ENCODE measurements at regions not wholly inside any gene's neighbourhood (a gene's known extent, or its start where the extent isn't known, plus 50 kb on each side); places are given as distances from the start of the nearest gene placed in this dataset.

DNA sequence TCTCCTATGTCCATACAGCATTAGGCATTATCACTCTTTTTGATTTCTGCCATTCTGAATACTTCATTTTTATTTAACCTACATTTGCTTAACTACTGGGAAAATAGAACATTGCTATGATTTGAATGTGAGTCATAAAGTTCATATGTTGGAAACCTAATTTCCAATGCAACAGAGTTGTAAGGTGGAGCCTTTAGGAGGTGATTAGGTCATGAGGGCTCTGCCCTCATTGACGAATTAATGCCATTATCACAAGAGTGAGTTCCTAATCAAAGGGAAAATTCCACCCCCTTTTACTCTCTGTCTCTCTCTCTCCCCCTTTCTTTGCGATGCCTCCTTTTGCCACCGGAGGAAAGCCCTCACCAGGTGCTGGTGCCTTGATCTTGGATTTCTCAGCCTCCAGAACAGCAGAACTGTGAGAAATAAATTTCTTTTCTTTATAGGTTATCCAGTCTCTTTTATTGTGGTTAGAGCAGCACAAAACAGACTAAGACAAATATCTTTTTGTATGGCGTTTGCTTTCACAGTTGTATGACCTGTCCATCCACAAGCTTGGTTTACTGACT, 180.1 kb upstream of the ARID2 start:
- no peak for DNase-seq (ENCODE audit: low spot score)

DNA sequence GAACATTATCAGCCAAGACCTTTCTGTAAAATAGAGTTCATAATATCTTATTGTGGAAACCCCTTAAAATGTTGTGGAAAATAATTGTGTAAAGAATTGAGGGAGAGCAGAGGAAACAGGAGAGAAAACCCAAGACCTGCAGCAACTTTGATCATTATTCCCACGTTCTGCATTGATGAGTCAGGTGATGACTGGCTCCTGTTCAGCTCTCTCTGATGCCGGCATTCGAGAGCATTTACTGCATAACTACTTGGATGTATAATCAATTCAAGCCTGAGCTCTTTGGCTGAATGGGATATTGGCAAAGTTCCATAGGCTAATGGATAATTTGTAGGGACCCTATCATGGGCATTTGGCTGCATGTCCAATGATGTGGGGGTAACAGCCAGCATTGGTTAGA, 176.3 kb upstream of the ARID2 start:
- DNase-seq (ENCODE audit: low spot score), result no peak

DNA sequence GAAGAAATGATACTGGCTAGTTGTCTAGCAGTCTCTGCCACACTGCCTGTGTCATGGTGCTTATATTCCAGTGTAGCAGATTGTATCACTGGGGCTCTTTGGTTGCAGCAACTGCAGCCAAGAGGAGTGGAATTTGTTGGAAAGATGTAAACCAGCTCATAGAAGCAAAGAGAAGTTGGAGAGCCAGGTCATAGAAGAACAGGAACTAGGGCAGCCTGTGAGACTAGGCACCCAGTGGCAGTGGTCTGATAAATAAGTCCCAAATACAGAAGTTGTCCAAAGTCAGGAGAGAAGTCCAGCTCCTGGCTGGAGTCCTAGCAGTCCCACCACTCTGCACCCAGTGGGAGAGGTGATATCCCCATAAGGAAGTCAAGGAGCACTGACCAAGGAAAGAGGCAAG, 172.5 kb upstream of the ARID2 start:
- DNase-seq (ENCODE audit: low spot score), result no peak

DNA sequence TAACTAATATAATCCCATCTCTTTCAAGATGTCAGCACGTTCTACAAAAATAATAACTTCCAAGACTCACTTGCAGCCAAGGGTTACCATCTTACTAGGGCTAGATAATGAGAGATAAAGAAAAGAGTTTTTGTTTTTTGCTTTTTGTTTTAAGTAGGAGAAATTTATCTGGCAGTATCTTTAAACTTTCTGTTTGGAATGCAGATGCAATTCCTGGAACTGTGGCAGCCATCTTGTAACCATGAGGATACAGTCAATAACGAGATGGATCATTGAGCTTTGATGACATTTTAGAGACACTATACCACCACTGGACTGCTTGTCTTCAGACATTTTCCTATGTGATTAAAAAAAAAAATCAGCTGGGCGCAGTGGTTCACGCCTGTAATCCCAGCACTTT, 171.2 kb upstream of the ARID2 start:
- DNase-seq (ENCODE audit: low spot score), result no peak

DNA sequence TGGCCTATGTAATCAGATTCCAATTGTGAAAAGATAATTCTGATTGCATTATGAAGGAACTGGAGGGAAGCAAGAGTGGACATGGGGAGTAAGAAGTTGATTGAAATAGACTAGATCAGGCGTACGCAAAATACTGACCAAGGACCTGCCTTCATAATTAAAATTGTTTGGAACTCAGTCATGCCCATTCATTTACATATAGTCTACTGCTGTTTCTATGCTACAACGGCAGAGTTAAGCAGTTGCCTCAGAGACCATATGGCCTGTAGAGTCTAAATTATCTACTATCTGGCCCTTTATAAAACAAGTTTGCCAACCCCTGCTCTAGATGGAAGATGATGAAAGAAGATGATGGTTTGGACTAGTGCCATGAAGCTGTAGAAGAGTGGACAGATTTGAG, 170.0 kb upstream of the ARID2 start:
- no peak for DNase-seq (ENCODE audit: low spot score)

DNA sequence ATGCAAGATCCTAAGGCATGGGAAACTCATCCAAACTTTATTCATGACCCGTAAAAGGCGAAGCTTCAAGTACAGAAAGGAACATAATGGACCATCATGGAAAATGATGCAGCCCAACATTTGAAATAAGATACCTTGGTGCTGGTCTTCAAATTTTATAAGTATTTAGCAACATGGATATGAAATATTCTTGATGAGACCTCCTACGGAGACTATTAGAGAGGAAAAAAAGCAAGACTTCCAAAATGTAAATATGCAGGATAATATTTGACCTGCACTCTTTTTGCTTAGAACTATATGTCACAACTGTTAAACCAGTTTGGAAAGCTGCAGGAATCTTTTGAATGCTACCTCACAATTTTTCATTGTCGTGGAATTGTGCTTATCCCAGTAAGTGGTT, 168.8 kb upstream of the ARID2 start:
- DNase-seq (ENCODE audit: low spot score), result no peak

DNA sequence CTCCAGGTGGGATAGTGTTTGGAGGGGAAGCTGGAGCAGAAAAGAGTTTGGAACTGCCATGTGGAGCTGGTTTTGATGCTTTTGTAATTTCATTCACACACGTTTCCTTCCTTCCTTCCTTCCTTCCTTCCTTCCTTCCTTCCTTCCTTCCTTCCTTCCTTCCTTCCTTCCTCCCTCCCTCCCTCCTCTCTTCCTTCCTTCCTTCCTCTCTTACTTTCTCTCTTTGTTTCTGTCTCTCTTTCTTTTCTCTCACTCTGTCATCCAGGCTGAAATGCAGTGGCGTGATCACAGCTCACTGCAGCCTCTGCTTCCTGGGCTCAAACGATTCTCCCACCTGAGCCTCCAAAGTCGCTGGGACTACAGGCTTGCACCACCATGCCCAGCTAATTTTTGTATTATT, 168.0 kb upstream of the ARID2 start:
- DNase-seq (ENCODE audit: low spot score), result no peak

DNA sequence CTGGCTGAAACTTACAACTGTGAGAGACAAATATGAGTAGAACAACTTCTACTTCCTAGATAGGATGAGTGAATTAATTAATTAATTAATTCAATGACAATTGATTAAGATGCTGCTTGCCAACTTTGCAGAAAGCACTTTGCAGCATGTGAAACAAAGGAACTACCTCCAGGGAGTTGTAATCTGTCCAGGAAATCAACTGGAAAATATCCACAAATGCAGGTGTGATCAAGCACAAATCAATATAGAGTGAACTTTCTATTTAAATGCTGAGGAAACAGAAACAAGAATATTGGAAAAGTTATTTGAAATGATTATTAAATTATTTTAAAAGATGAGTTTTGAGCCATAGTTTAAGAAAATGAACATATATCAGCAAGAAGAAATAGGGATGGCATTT, 163.9 kb upstream of the ARID2 start:
- no peak for DNase-seq (ENCODE audit: low spot score)

DNA sequence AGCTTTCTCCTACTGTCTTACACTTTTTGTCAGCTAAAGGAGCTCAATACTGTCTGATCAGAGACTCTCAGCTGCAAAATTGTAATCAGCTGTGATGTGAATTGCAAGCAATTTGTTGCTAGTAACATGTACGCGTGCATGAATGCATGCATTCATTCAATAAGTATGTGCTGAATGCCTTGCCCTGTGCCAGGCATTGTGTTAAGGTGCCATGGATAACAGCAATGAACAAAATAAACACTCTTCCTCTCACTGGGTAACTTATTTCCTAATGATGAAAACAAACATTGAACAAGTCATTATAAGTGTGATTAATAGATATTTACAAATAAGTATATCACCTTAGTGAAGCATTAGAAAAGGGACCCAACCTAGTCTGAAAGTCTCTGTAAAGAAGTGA, 163.2 kb upstream of the ARID2 start:
- no peak for DNase-seq (ENCODE audit: low spot score)

DNA sequence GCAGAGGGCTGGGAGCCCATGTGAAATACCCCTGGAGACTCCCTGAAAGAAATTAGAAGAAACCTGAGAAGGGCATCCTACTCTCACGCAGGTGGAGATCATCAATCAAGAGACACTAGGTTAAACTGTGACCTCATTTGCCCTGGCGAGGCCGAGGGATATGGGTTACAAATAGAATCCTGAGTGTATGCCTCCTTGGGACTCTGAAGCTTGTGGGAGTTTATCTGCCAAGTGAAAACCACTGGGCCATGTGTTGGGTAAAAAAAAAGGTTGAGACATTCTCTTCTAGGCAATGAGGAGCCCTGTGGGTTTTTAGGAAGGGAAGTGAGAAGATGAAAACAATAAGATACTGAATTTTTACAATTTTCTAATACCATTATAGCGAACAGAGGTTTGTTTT, 160.7 kb upstream of the ARID2 start:
- DNase-seq (ENCODE audit: low spot score), result no peak

DNA sequence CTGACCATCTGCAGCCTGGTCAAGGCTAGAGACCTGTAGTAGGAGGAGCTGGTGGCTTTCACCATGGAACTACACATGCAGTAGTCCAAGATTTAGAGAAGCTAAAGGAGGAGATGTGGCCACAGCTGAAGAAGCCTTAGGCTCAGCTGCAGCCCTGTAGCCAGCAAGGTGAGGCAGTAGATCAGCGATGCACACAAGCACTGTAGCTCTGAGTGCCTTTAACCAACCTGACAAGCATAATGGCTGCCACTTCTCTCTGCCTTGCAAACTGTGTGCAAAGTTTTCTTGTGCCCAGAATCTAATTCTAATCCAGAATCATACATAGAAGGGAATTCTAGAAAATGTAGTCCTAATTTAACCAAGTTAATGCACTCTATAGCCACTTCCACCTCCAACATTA, 159.0 kb upstream of the ARID2 start:
- DNase-seq (ENCODE audit: low spot score), result no peak

DNA sequence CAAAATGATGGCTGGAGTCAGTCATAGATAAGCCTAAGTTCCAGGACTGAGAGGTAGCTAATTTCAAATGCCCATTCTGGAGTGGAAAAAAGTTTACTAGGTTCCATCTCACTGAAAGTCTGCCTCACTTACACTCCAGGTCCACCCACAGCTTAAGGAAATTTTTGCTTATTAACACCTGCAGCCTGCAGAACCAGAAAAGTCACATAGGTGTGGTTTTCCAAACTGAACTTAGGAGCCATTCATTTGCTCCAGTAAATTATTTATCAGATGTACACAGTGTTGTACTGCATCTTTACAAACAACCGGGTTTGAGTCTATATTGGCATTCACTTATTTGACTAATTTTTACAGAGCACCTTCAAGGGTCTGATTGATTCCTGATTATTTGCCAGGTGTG, 157.4 kb upstream of the ARID2 start:
- DNase-seq (ENCODE audit: low spot score), result no peak

DNA sequence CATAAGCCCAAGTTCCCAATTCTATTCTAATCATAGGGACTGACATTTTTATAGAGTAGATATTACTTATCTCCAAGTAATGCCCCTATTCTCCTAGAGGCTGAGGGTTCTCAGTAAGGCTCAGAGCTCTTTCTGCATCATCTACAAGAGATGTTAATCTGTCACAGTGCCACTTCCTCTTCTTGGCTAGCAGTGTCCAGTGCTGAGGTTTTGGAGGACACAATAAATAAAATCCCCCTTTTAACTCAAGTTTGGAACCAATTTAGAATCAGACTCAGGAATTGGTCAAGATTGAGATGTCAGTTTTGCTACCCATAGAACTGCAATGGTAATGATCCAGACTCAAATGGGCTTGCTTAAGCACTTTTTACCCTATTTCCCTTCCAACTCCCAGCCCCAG, 154.1 kb upstream of the ARID2 start:
- no peak for DNase-seq (ENCODE audit: low spot score)

DNA sequence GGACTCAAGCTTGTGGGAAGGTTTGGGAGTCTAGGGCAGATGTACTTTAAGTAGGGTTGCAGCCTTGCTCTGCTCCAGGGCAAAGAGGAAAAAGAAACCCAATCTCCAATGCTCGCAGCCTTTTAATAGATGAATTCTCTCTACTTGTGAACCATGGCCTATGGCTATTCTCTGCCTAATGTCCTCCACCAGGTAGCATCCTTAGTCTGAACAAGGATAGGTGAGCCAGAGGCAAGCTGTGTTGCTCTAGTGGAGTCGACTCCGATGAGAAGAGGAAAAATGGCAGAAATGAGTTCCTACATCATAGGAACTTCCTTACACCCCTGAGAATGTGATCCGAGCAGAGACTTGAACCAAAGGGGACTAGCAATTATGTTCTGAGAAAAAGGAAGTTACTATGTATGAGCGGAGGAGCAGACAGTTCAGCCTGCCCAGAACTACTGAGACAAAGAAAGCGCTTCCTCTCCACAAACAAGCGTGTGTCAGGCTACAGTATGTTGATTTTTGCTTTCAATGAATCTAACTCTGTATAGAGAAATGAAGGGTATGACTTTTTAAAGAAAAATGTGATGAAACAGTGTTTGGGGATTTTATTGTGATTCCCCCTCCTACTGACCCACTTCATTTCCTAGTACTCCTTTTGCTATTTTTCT, 153.6 kb upstream of the ARID2 start:
- no peak for DNase-seq (ENCODE audit: low spot score)

DNA sequence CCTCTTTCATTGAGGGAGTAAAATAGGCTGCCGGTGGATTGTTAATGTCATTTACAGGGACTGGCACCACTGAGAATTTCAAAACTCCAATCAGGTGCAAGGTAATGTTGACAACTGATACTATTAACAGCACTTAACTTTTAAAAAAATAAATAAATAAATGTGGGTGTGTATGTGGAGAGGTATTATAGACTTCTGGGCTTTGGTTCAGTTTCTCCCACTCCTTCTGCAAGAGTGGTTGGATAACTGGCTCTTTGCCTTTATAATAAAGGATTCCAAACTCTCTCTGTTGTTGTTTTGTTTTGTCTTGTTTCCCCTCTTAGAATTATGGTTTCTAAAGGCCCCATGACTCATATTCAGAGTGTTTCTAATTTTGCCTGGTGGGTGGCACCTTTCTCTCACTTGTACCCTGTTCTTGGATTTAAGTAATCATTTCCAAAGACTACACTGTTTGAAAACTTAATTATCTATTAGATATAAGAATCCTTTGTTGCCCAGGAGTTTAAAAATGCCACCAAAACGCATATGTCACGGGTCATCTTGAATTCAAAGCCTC, 151.6 kb upstream of the ARID2 start:
- no peak for DNase-seq (ENCODE audit: low spot score)

DNA sequence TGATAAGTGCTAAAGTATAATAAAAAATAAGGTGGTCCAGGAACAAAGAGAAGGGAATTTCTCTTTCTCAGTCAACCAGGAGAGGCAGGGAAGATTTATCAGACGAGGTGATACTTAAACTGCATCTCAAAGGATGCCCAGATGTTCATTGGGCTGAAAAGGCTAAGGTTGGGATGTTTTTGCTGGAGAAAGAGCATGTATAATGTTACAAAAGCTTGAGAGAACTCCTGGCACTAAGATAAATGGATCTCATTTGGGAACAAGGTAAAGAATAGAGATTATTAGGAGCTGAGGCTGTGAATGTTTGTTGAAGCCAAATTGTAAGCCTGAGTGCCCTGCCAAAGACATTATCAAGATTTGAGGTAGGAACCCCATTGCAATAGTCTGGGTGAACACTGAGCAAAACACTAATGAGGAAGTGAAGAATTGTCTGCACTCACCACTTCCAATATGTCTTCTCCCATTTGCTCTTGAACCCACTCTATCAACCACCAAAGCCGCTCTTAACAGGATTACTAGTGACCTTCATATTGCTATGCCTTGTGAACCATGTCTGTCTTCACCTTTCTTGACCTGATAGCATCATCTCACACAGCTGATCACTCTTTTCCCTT, 149.0 kb upstream of the ARID2 start:
- DNase-seq (ENCODE audit: low spot score), result no peak

DNA sequence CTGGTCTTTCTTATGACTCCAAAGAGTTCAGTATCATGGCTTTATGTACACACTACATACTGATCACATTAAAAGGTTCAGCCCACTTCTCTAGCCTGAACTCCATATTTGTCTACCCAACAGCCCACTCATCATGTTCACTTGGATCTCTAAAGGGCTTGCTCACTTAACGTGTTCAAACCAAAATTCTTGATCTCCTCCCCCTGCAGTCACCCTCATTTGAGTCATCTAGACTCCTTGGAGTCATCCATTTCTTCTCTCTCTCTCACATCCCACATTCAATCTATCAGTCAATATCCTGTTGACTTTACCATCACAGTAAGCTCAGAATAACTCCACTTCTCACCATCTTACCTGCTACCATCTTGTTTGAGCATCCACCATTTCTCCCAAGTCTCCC, 148.4 kb upstream of the ARID2 start:
- no peak for DNase-seq (ENCODE audit: low spot score)

DNA sequence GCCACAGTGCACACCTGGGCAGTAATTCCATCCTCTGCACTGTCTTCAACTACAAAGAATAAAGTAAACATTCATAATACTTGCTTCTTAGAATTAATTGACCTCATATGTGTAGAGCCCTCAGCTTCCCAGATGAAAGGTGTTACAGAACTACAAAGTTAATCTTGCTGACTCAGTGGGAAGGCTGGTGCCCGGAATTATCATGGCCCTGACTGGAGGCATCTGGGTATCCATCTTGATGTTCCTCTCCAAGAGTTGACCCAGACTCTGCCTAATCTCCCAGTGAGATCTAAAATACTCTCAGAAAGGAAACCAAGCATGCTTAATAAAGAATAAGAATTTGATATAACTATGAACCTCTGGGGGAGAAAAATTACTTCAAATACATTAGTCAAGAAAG, 147.0 kb upstream of the ARID2 start:
- DNase-seq (ENCODE audit: low spot score), result no peak

DNA sequence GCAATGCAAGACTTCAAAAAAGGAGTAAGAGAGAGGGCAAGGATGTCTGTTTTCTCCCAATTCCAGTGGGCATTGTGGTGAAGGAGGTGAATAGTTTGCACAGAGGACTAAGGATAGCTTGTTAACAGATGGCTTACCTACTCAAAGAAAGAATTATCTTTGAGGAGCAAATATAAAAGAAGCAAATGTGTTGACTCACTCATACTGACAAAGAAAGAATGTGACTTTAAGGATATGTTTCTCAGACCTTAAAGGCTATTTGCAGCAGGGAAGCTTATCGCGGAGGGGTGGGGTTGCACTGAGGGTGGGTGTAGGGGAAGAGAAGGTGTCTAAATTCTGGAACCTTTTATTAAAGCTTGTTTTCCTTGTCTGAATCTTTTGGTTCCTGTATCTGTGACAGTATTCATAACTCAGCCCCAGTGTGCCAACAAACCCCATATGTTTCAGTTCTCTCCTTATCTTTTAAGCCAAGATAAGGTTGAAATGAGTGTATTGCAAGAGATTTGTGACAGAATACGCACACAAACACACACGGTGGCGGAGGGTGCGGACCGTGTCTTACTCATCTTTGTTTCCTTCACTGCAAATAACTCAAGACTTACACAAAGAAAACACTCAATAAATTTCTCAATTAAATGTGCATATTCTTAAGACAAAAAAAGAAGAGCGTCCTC, 146.4 kb upstream of the ARID2 start:
- no peak for DNase-seq (ENCODE audit: low spot score)

DNA sequence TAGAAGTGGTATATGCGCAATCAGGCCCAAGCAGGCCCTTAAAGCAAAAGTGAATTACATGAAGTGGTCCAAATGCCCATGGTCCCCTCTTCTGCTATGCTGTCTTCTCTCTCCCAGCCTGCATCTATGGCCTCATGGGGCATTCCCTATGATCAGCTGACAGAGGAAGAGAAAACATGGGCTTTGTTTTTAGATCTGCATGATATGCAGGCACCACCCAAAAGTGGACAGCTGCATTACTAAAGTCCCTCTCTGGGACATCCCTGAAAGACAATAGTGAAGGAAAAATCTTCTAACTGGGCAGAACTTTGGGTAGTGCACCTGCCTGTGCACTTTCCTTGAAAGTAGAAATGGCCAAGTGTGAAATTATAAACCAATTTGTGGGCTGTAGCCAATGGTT, 145.2 kb upstream of the ARID2 start:
- DNase-seq (ENCODE audit: low spot score), result no peak

DNA sequence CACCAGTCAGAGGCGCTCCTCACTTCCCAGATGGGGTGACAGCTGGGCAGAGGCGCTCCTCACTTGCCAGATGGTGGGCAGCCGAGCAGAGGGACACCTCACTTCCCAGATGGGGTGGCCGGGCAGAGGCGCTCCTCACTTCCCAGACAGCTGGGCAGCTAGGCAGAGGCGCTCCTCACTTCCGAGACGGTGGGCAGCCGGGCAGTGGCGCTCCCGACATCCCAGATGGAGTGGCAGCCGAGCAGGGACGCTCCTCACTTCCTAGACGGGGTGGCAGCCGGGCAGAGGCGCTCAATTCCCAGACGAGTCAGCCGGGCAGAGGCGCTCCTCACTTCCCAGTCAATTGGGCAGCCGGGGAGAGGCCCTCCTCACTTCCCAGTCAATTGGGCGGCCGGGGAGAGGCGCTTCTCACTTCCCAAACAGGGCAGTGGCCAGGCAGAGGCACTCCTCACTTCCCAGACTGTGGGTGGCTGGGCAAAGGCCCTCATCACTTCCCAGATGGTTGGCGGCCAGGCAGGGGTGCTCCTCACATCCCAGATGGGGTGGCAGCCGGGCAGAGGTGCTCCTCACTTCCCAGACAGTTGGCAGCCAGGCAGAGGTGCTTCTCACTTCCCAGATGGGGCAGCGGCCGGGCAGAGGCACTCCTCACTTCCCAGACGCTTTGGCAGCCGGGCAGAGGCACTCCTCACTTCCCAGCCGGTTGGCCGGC, 143.8 kb upstream of the ARID2 start:
- no peak for DNase-seq (ENCODE audit: low spot score)

DNA sequence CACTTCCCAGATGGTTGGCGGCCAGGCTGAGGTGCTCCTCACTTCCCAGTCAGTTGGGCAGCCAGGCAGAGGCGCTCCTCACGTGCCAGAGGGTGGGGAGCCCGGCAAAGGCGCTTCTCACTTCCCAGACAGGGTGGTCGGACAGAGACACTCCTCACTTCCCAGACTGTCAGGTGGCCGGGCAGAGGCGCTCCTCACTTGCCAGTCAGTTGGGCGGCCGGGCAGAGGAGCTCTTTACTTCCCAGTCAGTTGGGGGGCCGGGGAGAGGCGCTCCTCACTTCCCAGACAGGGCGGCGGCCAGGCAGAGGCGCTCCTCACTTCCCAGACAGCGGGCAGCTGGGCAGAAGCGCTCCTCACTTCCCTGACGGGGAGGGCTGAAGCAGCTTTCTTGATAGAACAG, 143.0 kb upstream of the ARID2 start:
- no peak for DNase-seq (ENCODE audit: low spot score)

All from SK-N-DZ (cell line).